ENCODE measurements at regions not wholly inside any gene's neighbourhood (a gene's known extent, or its start where the extent isn't known, plus 50 kb on each side); places are given as distances from the start of the nearest gene placed in this dataset.

GRCh38 chr10:9068003-9068402 is 1013.5 kb downstream of the GATA3 start:
- no peak overlapping the region for H3K27ac ChIP-seq (ENCODE audit: low read depth, low read length)
- H3K79me2 ChIP-seq (ENCODE audit: control insufficient read depth, insufficient read depth, low read length, unreplicated experiment): no peaks in the 10 kb centered on the region
- H2AFZ ChIP-seq (ENCODE audit: low read length, unreplicated experiment): no peak overlapping the region
- H3K4me3 ChIP-seq (ENCODE audit: low read depth, low read length): no peak overlapping the region
- H3K4me1 ChIP-seq (ENCODE audit: control insufficient read depth, insufficient read depth, low read length, unreplicated experiment): no peaks in the 10 kb centered on the region
- H3K27me3 ChIP-seq (ENCODE audit: insufficient read depth, low read length): no peaks in the 10 kb centered on the region
- H3K36me3 ChIP-seq (ENCODE audit: insufficient read depth, low read length): no peaks in the 10 kb centered on the region

GRCh38 chr10:9069136-9069535 is 1014.6 kb downstream of the GATA3 start:
- Histone ChIP-seq H3K79me2 (ENCODE audit: control insufficient read depth, insufficient read depth, low read length, unreplicated experiment) (no peaks in the 10 kb centered on the region), H3K4me1 (ENCODE audit: control insufficient read depth, insufficient read depth, low read length, unreplicated experiment) (no peaks in the 10 kb centered on the region), H3K27me3 (ENCODE audit: insufficient read depth, low read length) (no peaks in the 10 kb centered on the region), H2AFZ (ENCODE audit: low read length, unreplicated experiment) (no peak overlapping the region), H3K36me3 (ENCODE audit: insufficient read depth, low read length) (no peaks in the 10 kb centered on the region), H3K4me3 (ENCODE audit: low read depth, low read length) (no peak overlapping the region), H3K27ac (ENCODE audit: low read depth, low read length) (no peak overlapping the region)

GRCh38 chr10:9075420-9075819 is 1020.9 kb downstream of the GATA3 start:
- Histone ChIP-seq H3K79me2 (ENCODE audit: control insufficient read depth, insufficient read depth, low read length, unreplicated experiment) (no peaks in the 10 kb centered on the region), H3K4me1 (ENCODE audit: control insufficient read depth, insufficient read depth, low read length, unreplicated experiment) (no peaks in the 10 kb centered on the region), H3K4me3 (ENCODE audit: low read depth, low read length) (no peak overlapping the region), H3K27me3 (ENCODE audit: insufficient read depth, low read length) (no peaks in the 10 kb centered on the region), H3K27ac (ENCODE audit: low read depth, low read length) (no peak overlapping the region), H3K36me3 (ENCODE audit: insufficient read depth, low read length) (no peaks in the 10 kb centered on the region), H2AFZ (ENCODE audit: low read length, unreplicated experiment) (no peak overlapping the region)

- Histone ChIP-seq H3K4me1 (ENCODE audit: control insufficient read depth, insufficient read depth, low read length, unreplicated experiment) (no peaks in the 10 kb centered on the region), H3K4me3 (ENCODE audit: low read depth, low read length) (no peak overlapping the region), H3K27me3 (ENCODE audit: insufficient read depth, low read length) (no peaks in the 10 kb centered on the region), H2AFZ (ENCODE audit: low read length, unreplicated experiment) (no peak overlapping the region), H3K27ac (ENCODE audit: low read depth, low read length) (no peak overlapping the region), H3K79me2 (ENCODE audit: control insufficient read depth, insufficient read depth, low read length, unreplicated experiment) (no peaks in the 10 kb centered on the region), H3K36me3 (ENCODE audit: insufficient read depth, low read length) (no peaks in the 10 kb centered on the region)
Observed at GRCh38 chr10:9076066-9076465, 1021.6 kb downstream of the GATA3 start.

GRCh38 chr10:9081253-9081652 is 1026.8 kb downstream of the GATA3 start:
- Histone ChIP-seq H3K4me1 (ENCODE audit: control insufficient read depth, insufficient read depth, low read length, unreplicated experiment) (no peaks in the 10 kb centered on the region), H3K27me3 (ENCODE audit: insufficient read depth, low read length) (no peaks in the 10 kb centered on the region), H3K79me2 (ENCODE audit: control insufficient read depth, insufficient read depth, low read length, unreplicated experiment) (no peaks in the 10 kb centered on the region), H2AFZ (ENCODE audit: low read length, unreplicated experiment) (no peak overlapping the region), H3K27ac (ENCODE audit: low read depth, low read length) (no peak overlapping the region), H3K4me3 (ENCODE audit: low read depth, low read length) (no peak overlapping the region), H3K36me3 (ENCODE audit: insufficient read depth, low read length) (no peaks in the 10 kb centered on the region)

- Histone ChIP-seq H2AFZ (ENCODE audit: low read length, unreplicated experiment) (no peak overlapping the region), H3K27me3 (ENCODE audit: insufficient read depth, low read length) (no peaks in the 10 kb centered on the region), H3K4me3 (ENCODE audit: low read depth, low read length) (no peak overlapping the region), H3K79me2 (ENCODE audit: control insufficient read depth, insufficient read depth, low read length, unreplicated experiment) (no peaks in the 10 kb centered on the region), H3K4me1 (ENCODE audit: control insufficient read depth, insufficient read depth, low read length, unreplicated experiment) (no peaks in the 10 kb centered on the region), H3K27ac (ENCODE audit: low read depth, low read length) (no peak overlapping the region), H3K36me3 (ENCODE audit: insufficient read depth, low read length) (no peaks in the 10 kb centered on the region)
Observed at GRCh38 chr10:9081961-9082360, 1027.5 kb downstream of the GATA3 start.

GRCh38 chr10:9091530-9092093 is 1037.1 kb downstream of the GATA3 start:
- no peaks in the 10 kb centered on the region for H3K36me3 ChIP-seq (ENCODE audit: insufficient read depth, low read length)
- H3K27me3 ChIP-seq (ENCODE audit: insufficient read depth, low read length): no peaks in the 10 kb centered on the region
- H3K79me2 ChIP-seq (ENCODE audit: control insufficient read depth, insufficient read depth, low read length, unreplicated experiment): no peaks in the 10 kb centered on the region
- H2AFZ ChIP-seq (ENCODE audit: low read length, unreplicated experiment): no peak overlapping the region
- no peak overlapping the region for H3K4me3 ChIP-seq (ENCODE audit: low read depth, low read length)
- H3K4me1 ChIP-seq (ENCODE audit: control insufficient read depth, insufficient read depth, low read length, unreplicated experiment): no peaks in the 10 kb centered on the region
- H3K27ac ChIP-seq (ENCODE audit: low read depth, low read length): no peak overlapping the region

GRCh38 chr10:9096288-9096687 is 1041.8 kb downstream of the GATA3 start:
- H3K27ac ChIP-seq (ENCODE audit: low read depth, low read length): no peak overlapping the region
- no peaks in the 10 kb centered on the region for H3K36me3 ChIP-seq (ENCODE audit: insufficient read depth, low read length)
- no peaks in the 10 kb centered on the region for H3K4me1 ChIP-seq (ENCODE audit: control insufficient read depth, insufficient read depth, low read length, unreplicated experiment)
- H3K79me2 ChIP-seq (ENCODE audit: control insufficient read depth, insufficient read depth, low read length, unreplicated experiment): no peaks in the 10 kb centered on the region
- H3K4me3 ChIP-seq (ENCODE audit: low read depth, low read length): no peak overlapping the region
- H3K27me3 ChIP-seq (ENCODE audit: insufficient read depth, low read length): no peaks in the 10 kb centered on the region
- H2AFZ ChIP-seq (ENCODE audit: low read length, unreplicated experiment): no peak overlapping the region

- Histone ChIP-seq H3K27ac (ENCODE audit: low read depth, low read length) (no peak overlapping the region), H3K36me3 (ENCODE audit: insufficient read depth, low read length) (no peaks in the 10 kb centered on the region), H3K27me3 (ENCODE audit: insufficient read depth, low read length) (no peaks in the 10 kb centered on the region)
Observed at GRCh38 chr10:9097206-9097990, 1042.9 kb downstream of the GATA3 start.

GRCh38 chr10:9097991-9098306 is 1043.5 kb downstream of the GATA3 start:
- no peak overlapping the region for H2AFZ ChIP-seq (ENCODE audit: low read length, unreplicated experiment)
- no peak overlapping the region for H3K4me3 ChIP-seq (ENCODE audit: low read depth, low read length)
- no peak overlapping the region for H3K27ac ChIP-seq (ENCODE audit: low read depth, low read length)
- no peaks in the 10 kb centered on the region for H3K36me3 ChIP-seq (ENCODE audit: insufficient read depth, low read length)
- no peaks in the 10 kb centered on the region for H3K79me2 ChIP-seq (ENCODE audit: control insufficient read depth, insufficient read depth, low read length, unreplicated experiment)
- peaks cover under 1% of the 10 kb centered on the region for H3K4me1 ChIP-seq (ENCODE audit: control insufficient read depth, insufficient read depth, low read length, unreplicated experiment)
- no peaks in the 10 kb centered on the region for H3K27me3 ChIP-seq (ENCODE audit: insufficient read depth, low read length)

More at GRCh38 chr10:9097206-9097990, 1042.9 kb downstream of the GATA3 start:
- H2AFZ ChIP-seq (ENCODE audit: low read length, unreplicated experiment): no peak overlapping the region
- H3K4me3 ChIP-seq (ENCODE audit: low read depth, low read length): no peak overlapping the region
- no peaks in the 10 kb centered on the region for H3K4me1 ChIP-seq (ENCODE audit: control insufficient read depth, insufficient read depth, low read length, unreplicated experiment)
- no peaks in the 10 kb centered on the region for H3K79me2 ChIP-seq (ENCODE audit: control insufficient read depth, insufficient read depth, low read length, unreplicated experiment)

- Histone ChIP-seq H3K79me2 (ENCODE audit: control insufficient read depth, insufficient read depth, low read length, unreplicated experiment) (no peaks in the 10 kb centered on the region), H3K27ac (ENCODE audit: low read depth, low read length) (no peak overlapping the region), H2AFZ (ENCODE audit: low read length, unreplicated experiment) (no peak overlapping the region), H3K4me3 (ENCODE audit: low read depth, low read length) (no peak overlapping the region), H3K4me1 (ENCODE audit: control insufficient read depth, insufficient read depth, low read length, unreplicated experiment) (peaks cover 5% of the 10 kb centered on the region), H3K27me3 (ENCODE audit: insufficient read depth, low read length) (no peaks in the 10 kb centered on the region), H3K36me3 (ENCODE audit: insufficient read depth, low read length) (no peaks in the 10 kb centered on the region)
Observed at GRCh38 chr10:9102026-9102425, 1047.5 kb downstream of the GATA3 start.
